Occipital lobe (tissue), 1 donor: ENCODE measurements at regions not wholly inside any gene's neighbourhood (a gene's known extent, or its start where the extent isn't known, plus 50 kb on each side); places are given as distances from the start of the nearest gene placed in this dataset.

ENCODE experiments used
- DNase-seq: peaks from one replicate; lab custom pipeline; 2025; lab: John Stamatoyannopoulos, UW

- DNase-seq: no peak
These were observed 121.8 kb upstream of the CADM2 start for GRCh38 chr3:84836961-84837360.

DNA sequence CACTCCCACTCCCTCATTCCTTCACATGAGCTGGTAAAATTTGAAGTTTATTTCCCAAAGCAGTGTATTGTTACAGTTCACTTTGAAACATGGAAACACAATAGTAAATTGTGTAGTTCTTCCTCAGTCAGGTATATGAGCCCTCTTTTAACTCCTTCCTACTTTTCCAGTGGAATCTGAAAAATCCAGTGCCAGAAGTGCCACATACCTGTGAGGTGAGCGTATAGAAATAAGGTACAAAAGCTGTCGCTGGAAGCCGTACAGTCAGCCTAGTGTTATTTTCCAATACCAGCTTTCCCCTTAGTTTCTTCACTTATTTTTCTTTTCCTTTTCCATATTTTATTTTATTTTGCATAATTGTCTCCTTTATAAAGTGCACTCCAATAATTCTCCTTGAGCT is 81.7 kb upstream of the CADM2 start:
- DNase-seq: no peak

DNA sequence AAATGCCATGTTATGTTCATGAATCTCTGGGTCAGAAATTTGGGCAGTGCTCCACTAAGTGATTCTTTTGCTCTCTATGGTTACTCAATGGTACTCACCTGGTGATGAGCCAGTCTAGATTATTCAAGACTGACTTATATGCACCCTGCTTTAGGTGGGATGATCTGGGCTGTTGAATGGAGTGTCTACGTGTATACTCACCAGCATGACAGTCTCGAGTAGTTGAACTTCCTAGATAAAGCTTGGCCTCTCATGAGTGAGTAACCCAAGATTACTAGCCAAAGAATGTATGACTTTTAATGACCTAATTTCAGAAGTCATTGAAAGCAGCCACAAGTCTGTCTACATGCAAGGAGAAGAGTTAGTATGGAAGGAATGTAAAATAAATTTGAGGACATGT is 77.5 kb upstream of the CADM2 start:
- DNase-seq: no peak

DNA sequence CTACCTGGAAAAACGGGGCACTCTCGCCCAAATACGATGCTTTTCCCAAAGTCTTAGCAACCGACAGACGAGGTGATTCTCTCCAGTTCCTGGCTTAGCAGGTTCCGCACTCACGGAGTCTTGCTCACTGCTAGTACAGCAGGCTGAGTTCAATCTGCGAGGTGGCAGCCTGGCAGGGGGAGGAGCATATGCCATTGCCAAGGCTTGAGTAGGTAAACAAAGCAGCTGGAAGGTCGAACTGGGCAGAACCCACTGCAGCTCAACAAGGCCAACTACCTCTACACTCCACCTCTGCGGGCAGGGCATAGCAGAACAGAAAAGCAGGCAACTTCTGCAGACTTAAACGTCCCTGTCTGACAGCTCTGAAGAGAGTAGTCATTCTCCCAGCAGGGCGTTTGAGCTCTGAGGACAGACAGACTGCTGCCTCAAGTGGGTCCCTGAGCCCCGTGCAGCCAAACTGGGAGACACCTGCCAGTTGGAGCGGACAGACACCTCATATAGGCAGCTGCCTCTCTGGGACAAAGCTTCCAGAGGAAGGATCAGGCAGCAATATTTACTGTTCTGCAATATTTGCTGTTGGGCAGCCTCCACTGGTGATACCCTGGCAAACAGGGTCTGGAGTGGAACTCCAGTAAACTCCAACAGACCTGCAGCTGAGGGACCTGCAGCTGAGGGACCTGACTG is 73.4 kb upstream of the CADM2 start:
- no peak for DNase-seq

- no peak for DNase-seq
These were observed 66.9 kb upstream of the CADM2 start for GRCh38 chr3:84891851-84892250.

- no peak for DNase-seq
These were observed 65.6 kb upstream of the CADM2 start for GRCh38 chr3:84893211-84893610.

DNA sequence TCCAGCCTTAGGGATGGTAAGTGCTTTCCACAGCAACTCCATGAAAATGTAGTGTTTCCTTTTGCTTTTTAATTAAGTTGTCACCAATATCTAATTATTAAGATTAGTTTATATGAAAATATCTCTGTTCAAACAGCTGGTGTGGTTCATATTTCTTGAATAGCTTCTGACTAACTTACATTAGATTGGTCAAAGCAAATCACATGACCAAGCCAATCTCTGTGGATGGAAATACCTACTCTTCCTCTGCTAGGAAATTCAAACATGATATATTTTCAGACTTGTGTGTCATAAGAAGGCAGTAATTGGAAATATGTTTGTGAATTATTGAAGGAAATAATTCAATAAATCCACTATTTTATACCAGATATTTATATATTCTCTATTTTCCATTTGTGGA is 54.6 kb upstream of the CADM2 start:
- no peak for DNase-seq

DNA sequence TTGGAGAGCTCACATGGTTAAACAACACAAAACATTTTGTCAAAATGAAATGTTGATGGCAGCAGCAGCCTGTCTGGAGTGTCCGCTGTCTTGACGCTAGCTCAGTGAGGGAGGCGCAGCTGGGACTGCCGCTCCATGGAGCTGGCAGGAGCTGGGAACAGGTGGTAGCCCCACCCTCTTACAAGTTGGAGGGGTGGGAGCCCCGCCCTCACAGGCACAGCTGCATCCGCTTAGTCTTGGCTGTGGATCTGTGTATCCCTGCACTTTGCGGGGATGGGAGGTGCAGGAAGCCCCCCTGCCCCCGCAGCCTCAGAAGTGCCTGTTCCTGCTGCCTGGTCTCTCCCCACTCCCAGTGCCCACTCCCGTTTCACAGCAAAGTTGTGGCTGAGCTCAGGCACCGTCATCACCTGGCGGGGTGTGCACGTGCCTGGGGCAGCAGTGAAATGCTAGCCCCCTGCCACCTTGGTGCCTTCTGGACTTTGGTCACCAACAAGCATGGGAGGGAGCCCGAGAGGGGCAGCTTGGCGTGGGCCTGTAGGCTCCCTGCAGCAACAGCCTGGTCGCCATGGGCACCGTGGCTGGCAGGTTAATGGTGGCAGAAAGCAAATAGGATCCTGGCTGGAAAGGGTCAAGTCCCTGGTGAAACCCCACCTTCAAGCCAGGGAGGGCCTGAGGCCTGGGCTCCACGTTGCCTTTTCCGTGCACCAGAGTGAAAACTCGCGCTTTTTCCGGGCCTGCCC is 53.8 kb upstream of the CADM2 start:
- DNase-seq: peak; percentile 0

DNA sequence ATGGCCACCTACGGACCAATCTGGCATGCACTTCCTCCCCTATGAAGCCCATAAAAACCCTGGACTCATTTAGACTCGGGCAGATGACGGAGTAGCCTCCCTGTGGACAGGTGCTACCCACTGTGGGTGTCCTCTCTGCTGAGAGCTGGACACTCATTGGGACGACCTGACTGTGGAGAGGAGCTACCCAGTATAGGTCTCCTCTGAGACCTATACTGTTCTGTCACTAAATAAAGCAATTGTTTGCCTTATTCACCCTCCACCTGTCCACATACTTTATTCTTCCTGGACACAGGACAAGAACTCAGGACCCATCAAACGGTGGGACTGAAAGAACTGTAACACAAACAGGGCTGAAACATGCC is 53.3 kb upstream of the CADM2 start:
- no peak for DNase-seq

- DNase-seq: no peak
These were observed 52.7 kb upstream of the CADM2 start for GRCh38 chr3:84906065-84906464.
